GM12873 (cell line): ENCODE measurements at regions not wholly inside any gene's neighbourhood (a gene's known extent, or its start where the extent isn't known, plus 50 kb on each side); places are given as distances from the start of the nearest gene placed in this dataset.

Experiments used
- CTCF ChIP-seq: IDR thresholded peaks from 2 replicates; pipeline ENCODE4 v1.5.1; 2012; ENCODE audit warnings: low read depth, mild to moderate bottlenecking, moderate library complexity, low read length, control low read depth; ENCODE audit not compliant: insufficient read depth; ENCODE audit errors: missing control alignments

- TF ChIP-seq CTCF: no peak
Observed at GRCh38 chr4:27119239-27119638, 258.6 kb downstream of the STIM2 start.

GRCh38 chr4:27121830-27122229 lies 261.2 kb downstream of the STIM2 start:
- TF ChIP-seq CTCF: no peak

- TF ChIP-seq CTCF: no peak
Observed at GRCh38 chr4:27123123-27123768, 262.6 kb downstream of the STIM2 start.

- no peak for TF ChIP-seq CTCF
Observed at GRCh38 chr4:27123769-27124124, 263.1 kb downstream of the STIM2 start.

- no peak for TF ChIP-seq CTCF
Observed at GRCh38 chr4:27128443-27128842, 267.8 kb downstream of the STIM2 start.

- no peak for TF ChIP-seq CTCF
Observed at GRCh38 chr4:27129871-27130366, 269.3 kb downstream of the STIM2 start.

- TF ChIP-seq CTCF: no peak
Observed at GRCh38 chr4:27132497-27132896, 271.9 kb downstream of the STIM2 start.

- TF ChIP-seq CTCF: no peak
Observed at GRCh38 chr4:27140486-27140885, 279.8 kb downstream of the STIM2 start.
